ENCODE measurements at regions not wholly inside any gene's neighbourhood (a gene's known extent, or its start where the extent isn't known, plus 50 kb on each side); places are given as distances from the start of the nearest gene placed in this dataset.

GRCh38 chr13:48888613-48889012 is 87.1 kb upstream of the FNDC3A start:
- no peak for TF ChIP-seq POLR2A (IDR thresholded peaks at IDR 0.05)
- TF ChIP-seq, protein P1, sequence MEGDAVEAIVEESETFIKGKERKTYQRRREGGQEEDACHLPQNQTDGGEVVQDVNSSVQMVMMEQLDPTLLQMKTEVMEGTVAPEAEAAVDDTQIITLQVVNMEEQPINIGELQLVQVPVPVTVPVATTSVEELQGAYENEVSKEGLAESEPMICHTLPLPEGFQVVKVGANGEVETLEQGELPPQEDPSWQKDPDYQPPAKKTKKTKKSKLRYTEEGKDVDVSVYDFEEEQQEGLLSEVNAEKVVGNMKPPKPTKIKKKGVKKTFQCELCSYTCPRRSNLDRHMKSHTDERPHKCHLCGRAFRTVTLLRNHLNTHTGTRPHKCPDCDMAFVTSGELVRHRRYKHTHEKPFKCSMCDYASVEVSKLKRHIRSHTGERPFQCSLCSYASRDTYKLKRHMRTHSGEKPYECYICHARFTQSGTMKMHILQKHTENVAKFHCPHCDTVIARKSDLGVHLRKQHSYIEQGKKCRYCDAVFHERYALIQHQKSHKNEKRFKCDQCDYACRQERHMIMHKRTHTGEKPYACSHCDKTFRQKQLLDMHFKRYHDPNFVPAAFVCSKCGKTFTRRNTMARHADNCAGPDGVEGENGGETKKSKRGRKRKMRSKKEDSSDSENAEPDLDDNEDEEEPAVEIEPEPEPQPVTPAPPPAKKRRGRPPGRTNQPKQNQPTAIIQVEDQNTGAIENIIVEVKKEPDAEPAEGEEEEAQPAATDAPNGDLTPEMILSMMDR (IDR thresholded peaks at IDR 0.05 in 4 of 5, conservative IDR thresholded peaks at IDR 0.05 in 1 of 5): no peak
